Activated effector memory CD4-positive, alpha-beta T cell treated with anti-CD3 and anti-CD28 coated beads, Interleukin-2, amount 50 U/mL, for 16 hours (primary cell): ENCODE measurements at regions not wholly inside any gene's neighbourhood (a gene's known extent, or its start where the extent isn't known, plus 50 kb on each side); places are given as distances from the start of the nearest gene placed in this dataset.

ENCODE experiments used
- DNase-seq: peaks from one replicate; pipeline ENCODE4 v3.0.0-alpha.2; 2020

DNA sequence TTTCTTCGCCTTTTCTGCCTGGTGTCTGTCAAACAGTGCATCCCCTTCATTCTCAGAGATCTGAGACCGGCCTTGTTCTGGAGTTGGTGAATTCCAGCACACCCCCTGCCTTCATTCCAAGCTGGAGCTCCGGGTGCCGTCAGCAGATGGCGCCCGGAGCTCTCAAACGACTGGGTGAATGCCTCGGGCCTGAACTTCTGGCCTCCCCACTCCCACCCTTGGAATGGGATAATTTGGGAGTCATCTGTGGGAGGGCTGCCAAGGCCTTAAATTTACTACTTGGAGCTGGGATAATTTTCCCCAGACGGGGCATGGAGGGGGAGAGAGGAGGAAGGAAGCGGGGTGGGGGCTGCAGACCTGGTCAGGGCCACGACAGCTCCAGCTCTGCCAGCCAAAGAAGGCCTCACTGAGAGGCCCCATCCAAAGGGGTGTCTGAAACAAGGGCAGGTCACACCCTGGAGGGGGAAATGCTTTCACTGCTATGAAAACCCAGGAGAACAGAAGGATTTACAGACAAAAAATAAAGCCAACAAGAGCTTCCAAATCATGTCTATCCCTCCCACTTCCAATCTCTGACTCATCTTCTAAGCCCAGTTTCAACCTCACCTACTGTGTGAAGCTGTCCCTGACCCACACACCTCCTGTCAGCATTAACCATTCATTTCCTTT, 187.9 kb downstream of the OPA1 start:
- DNase-seq: peak; percentile 65

DNA sequence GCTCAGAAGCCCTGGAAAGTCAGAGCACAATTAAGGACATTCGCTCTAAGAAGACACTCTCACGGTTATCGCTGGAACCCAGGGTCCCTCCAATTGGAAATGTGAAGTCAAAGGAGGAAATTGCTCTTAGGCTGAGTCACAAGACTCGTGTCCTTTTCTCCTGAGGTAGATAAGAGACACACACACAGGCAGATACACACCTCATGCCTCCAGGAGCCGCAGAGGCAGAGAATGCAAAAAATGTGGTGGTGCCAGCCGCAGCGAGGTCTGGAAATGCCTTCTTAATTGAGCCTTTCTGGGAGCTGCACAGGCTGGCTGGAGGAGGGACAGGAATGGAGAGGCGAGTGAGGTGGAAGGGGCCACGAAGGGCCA, 189.3 kb downstream of the OPA1 start:
- no peak for DNase-seq

DNA sequence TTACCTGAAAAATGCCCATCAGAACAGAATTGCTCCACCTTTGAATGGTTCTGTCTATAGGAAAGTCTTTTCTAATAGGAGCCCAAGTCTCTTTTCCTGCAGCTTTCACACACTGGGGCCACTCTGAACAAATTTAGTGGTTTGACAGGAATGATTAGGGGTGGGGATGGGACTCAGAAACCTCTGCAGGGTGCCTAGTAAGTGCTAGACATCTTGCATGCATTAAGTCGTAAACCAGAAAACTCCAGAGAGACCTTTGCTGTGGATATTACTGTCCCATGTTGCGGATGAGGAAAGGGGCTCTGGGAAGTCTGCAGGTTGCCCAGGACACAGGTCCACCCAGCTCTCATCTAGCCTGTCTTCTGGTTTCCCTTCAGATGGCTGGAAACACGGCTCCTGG, 189.7 kb downstream of the OPA1 start:
- no peak for DNase-seq

DNA sequence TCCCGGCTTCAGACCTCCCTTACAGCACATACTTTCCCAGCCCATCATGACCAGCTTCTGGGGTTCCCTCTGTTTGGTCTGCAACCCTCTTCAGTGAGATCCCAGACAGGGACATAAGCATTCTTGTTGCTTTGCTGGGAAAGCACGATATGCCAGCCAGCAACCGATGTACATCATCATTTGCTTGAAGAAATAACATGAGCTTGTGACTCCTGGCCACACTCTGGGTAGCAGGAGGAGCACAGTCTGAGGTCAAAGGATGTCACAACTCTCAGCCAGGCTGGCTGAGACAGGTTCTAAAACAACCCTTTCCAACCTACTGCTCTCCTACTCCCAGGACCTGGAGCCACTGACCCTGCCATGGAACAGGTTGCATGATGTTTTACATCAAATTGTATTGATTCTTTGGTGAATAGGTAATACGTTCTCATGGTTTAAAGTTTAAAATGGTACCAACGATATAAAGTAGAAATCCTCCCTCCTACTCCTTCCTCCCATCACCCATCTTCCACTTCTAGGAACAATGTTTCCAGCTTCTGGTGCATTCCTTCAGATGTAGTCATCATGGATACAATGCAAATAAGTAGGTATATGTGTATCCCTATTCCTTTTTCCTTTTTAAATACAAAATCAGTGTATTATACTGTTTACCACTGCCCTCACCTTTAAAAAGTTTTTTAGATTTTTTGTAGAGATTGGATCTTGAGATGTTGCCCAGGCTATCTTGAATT, 190.3 kb downstream of the OPA1 start:
- DNase-seq: no peak

DNA sequence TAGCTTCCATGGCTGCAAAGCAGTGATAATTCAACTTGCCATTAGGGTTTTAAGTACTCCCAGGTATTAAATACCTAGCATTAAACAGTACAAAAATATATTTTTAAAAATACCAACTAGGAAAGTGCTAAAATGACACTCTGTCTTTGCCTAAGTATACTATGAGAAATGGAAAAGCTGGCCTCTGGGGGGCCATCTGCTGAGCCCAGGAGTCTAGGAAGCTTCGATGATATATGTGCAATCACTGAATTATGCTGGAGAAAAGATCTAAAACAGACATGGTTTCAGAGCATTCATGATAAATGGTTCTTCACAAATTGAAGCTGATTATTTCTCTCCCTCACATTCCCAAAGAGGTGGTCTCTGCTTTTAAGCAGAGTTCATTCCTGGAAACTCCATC, 191.8 kb downstream of the OPA1 start:
- no peak for DNase-seq

DNA sequence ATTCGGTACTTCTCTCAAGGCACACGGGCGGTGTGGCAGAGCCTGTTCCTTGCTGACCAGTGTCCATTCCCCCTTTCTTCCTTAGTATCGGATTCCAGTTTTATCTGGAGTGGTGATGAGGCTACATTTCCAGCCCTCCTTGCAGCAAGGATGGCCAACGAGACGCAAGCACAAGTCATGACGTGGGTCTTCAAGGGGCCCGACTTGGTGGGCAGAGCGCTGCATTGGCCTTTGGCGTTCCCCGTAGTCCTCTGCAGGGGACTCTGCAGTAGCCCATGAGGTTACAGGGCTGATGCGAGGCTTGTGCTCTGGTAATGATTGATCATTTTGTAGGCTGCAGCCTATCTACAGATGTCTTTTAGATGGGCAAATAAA, 194.5 kb downstream of the OPA1 start:
- no peak for DNase-seq

DNA sequence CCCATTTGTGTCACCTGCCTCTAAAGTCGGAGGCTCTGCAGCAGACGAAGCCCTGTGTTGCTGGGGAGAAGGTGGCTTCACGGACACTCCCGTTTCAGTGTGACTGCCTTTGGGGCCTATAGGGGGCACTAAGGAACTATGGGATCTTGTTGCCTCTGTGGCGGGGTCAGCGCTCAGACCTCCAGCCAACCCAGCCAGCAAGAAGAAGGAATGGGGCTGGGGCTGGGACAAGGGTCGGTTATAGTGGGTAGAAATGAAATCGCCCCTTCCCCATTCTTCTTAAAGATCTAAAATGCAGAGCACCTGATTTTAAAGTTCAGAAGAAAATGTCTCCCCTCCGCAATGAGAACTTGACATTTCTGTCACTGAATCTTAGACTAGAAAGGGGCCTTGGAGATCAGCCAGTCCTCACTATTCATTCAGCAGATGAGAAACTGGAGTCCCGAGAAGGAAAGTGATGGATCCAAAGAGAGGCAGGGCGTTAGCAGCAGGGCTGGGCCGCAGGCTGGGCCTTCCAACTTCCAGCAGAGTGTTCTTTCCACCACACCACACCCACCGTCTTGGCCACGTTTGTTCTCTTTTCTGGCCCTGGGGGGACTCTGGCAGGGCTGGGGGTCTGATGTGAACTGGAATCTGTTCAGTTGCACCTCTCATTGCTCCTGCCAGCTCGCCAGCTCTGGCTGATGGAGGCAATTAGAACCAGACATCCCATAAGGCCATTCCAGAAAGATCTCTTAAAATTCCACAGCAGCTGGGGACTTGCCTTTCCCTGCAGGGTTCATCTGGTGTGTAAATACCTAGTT, 195.4 kb downstream of the OPA1 start:
- no peak for DNase-seq

DNA sequence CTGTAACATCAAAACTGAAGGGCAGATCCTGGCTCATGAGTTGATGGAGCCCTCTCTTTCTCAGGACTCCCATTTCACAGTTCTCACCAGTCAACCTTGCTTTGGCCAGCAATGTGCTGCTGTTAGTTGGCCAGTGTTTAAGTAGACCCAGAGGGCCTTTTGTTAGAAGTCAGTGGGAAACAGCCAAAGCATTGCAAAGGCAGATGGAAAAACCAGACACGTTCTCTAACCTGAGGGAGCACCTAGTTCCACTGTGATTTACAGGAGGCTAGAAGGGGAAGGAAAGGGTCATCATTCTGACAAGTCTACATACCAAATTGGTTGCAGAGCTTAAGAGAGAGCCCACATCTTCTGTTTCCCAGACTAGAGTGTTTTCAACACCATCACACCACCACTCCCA, 196.4 kb downstream of the OPA1 start:
- DNase-seq: no peak

DNA sequence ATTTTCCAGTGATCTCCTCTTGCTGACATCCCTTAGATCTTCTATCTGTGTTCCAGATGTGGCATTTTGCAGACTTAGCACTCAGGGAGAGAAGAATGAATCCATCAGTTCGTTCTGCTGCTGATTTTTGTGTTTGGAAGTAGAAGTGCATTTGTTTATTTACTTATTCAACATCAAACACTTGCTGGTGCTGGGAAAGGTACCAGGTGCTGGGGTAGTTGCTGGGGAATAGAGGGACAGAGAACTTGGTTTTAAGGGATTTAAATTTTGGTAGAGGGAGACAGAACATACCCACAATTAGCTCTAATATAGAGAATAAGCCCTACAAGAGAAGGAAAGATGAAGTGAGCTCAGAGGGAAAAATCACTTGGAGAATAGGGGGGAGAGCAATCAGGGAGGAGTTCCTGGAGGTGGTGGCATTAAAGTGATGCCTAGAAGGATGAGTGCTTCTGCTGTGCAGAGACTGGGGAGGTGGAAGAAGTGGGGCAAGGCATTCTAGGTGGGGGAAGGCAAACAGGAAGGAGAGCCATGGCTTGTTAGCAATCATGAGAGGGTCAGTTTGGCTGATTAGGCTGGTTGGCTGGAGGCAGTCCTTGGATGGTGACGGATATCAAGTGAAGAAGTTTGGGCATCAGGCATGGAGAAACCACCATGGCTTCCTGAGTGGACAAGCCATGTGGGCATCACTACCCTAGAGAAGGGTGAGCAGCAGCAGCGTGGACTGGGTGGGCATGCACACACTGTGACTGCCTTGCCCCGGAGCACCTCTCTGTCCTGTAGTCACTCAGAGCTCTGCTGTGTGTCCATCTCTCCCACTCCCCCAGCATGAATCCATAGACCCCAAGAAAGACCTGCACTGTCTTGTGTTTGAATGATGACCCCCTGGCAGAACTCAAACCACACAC, 197.3 kb downstream of the OPA1 start:
- no peak for DNase-seq

DNA sequence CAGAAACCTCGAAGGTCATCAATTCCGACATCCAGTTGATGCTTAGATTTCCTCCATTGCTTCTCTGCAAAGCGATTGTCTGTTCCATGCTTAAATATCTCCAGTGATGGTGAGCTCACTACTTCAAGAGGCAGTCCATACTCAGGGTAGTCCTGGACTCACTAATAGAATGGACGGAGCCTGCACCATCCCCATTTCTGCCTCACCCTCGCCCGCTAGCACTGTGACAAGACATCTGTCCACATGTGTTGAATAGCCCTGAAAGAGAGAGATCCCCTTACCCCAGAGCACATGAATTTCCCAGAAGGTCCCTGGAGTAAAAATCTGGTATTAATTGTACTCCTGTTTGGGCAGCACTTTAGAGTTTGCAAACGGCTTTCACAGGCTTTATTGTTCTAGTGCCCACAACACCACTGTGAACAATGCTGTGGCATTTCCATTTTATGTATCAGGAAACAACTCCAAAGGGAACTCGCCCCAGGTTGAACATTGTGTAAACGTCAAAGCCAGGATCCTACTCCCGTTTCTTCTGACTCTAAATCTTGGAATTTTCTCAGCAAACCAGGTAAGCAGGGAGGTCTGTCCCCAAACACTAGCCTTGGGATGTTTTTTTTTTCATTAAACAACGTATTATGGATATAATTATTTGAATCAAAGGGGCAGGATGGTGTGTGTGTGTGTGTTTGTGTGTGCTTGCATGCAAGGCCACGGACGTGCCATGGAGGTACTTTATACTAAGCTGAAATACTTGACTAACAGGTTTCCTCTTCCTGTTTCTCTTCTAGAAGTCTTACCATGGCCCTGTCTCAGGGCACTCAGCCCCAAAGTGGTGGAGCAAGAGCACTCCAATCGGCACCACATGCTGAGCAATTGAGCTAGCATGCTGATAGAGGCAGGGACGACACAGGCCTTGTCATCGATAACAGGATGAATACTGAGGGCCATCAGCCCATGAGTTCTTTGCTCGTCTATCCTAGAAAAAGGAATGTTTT, 198.3 kb downstream of the OPA1 start:
- DNase-seq: no peak

DNA sequence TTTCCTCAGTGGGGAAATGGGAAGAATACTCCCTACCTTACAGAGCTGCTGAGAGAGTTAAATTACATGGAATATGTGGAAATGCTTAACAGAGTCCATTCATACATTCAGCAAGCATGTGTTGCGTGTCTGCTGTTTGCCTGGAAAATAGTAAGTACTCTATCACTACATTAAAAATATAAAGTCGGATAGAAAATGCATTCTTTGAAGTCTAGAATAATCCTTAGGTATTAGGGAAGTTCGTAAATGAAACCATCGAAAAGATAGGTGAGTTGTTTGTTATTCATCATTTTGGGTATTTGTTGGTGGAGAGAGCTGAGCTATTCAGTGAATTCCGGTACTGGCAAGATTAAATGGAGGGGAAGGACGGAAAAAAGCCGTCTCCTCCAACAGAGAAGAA, 200.1 kb downstream of the OPA1 start:
- DNase-seq: no peak

DNA sequence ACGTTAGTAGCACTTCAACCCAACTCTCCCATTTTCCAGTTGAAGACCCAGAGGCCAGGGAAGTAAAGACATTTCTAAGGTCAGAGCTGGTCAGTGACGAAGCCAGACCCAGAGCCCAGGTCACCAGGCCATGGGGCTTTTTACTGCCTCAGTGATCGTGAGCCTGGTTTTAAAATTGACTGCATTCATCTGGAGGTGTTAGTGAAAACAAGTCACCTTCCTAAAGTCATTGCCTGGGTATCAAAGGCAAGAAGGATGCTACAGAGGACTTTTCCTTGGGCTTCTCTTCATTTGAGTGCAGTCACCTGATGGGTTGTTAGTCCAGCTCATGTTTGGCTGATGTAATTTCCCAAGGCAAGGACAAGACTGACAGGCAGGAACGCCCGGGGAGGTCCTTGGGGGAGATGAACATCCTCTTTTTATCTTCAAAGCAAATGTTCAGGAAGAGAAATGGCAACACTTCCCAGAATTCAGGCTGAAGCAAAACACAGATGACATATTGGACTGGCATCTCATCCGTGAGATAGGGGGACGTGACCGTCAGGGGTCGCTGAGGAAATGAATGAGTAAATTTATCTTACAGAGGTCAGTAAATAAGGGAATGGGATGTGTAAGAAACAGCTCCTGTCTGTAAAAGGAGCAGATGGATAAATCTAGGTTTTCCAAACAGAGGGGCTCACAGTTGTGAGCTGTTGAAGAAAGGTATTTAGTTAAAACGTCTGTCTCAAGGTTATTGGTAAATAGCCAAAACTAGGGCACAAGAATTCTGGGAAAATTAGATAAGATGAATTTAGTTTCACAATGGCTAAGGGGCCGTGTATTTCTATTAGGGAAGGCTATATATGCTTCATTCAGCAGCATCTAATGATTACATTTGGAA, 201.2 kb downstream of the OPA1 start:
- DNase-seq: no peak

DNA sequence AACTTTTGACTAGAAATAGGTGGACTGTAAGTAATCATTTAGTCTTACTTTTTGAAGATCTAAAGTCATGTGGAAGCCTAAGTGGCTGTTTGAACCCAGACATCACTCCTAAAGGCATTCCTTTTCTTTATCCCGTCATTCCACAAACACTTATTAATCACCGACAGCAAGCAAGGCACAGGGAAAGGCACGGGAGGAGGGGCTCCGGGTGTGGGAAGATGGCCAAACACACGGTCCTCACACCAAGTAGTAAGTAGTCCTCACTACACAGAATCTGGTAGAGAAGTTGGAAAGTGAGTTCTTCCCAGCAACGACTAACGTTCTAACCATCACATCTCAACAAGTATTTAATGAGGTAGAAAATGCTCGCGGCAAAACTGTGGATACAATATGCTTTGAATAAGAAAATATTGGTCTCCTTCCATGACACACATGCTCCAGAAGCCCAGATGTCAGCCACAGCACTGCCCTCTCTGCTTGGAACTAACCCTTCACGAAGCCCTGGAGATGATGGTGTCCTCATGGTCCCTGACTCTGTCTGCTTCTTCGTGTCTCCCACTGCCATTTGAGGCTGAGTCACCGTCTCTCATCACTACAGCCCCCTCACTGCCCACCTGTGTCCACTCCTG, 202.2 kb downstream of the OPA1 start:
- no peak for DNase-seq

DNA sequence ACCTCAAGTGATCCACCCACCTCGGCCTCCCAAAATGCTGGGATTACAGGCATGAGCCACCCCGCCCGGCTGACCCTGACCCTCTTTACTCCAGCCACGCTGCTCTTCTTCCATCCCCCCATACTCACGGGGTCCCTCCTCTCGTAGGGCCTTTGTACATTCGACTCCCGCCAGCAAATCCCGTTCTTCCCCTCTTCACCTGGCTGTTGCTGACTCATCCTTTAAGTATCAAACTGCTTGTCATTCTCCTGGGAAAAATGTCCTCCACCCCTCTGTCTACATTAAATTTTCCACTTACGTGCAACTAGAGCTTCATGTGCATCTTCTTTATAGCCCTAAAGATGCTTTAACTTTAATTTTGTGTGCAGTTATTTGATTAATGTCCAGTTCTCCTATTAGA, 203.1 kb downstream of the OPA1 start:
- no peak for DNase-seq

DNA sequence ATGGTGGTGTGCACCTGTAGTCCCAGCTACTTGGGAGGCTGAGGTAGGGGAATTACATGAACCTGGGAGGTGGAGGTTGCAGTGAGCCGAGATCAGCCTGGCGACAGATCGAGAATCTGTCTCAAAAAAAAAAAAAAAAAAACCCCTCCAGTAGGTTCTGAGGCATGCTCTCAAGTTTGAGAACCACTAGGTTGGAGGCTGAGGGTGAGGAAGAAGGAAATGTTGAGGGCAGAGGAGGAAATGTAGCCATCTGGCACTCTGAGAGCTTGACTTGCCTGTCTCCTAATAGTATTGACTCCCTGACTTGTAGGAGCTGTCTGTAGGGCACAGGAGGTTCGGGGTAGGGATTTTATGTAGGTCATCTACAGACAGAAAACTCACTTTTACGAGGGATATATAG, 204.6 kb downstream of the OPA1 start:
- no peak for DNase-seq

DNA sequence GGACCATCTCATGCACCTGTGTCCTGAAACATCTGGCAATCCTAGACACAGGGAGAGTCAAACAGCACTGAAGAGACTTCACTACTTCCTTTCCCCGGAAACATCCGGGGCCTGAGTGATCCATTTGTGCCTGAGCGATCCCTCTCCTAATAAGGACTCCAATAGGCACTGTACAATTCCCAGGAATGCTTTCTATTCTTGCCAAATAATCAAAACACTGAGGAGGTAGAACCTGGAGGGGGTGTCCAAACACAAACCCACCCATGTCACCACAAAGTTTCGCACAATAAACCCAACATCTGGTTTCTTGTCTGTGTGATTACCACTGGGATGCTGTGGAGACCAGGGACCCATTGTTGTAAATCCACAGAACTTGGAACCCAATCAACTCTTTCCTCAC, 205.0 kb downstream of the OPA1 start:
- DNase-seq: no peak

DNA sequence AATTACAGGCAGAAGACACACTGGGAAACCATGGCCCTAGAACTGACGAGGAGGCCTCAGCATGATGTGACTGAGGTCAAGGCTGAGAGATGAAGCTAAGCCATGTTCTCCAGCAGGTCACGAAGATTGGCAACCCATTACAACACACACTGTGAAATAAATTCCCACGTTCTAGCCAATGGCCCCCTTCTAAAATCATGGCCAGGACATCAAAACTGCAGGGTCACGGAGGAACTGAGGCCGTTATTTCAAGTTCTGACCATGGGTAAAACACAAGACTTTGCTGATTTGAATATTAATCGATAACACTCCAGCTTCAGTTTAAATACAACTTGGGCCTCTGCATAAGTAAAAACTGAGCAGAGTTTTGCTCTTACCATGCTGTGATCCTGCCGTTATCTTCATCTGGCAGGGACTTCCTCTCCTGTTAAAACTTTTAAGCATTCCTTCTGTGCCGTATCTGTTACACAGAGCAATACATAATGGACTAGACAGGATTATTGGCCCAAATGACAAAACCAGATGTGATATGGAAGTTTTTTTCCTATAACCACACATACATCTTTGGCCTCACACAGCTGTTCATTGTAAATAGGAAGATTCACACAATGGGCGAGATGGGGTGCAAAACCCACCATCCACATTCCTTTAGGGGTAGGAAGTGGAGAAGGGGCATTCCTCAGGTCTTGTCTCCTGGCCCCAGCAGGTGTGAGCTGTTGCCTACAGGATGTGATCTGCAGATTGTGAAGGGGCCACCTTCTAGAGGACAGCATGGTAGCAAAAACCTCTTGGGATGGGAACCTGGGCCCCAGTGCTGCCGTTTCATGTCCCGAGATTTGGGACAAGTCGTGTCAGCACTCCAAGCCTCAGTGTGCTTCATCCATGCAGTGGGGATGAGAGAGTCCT, 207.4 kb downstream of the OPA1 start:
- no peak for DNase-seq

DNA sequence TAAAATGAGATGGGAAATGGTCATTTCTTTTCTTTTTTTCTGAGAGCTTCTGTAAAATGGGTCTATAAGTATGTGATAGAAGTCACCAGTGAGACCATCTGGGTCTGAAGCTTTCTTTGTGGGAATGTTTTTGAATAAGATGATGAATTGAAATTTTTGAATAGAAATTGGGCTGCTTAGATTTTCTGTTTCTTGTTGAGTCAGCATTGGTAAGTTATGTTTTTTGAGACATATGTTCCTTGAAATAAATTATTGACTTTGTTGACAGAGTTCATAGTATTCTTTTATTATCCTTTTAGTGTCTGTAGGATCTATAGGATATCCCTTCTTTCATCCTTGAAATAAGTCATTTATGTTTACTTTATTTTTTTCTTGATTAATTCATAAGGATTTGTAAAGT, 208.1 kb downstream of the OPA1 start:
- no peak for DNase-seq

DNA sequence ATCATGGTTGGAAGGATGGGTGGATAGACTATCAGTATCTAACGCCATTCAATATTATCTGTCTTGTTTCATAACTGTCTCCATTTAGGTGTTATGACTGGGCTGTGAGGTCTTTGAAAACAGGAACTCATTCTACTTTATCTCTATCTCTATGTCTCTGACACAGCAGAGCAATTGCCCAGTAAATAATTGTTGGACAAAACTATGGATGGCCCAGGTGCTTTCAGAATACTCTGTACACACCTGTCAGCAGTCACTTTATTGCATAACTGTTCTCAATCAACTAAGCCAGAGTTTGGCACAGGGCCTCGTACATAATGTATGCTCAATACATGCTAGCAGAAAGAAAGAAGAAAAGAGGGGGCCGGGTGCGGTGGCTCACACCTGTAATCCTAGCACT, 210.3 kb downstream of the OPA1 start:
- DNase-seq: no peak
